OCI-LY1 (cell line): ENCODE measurements at regions not wholly inside any gene's neighbourhood (a gene's known extent, or its start where the extent isn't known, plus 50 kb on each side); places are given as distances from the start of the nearest gene placed in this dataset.

ENCODE experiments used
- EZH2 ChIP-seq: fragments of 200-600 bp; sonication (generic), shearing (Covaris generic); IDR thresholded peaks from 2 replicates; pipeline ENCODE4 v1.8.0; 2017; ENCODE audit warnings: borderline replicate concordance, mixed run types, mild to moderate bottlenecking, antibody characterized with exemption, low read length, moderate library complexity, mixed read lengths
- TF ChIP-seq, protein P1 (sequence below): fragments of 200-600 bp; sonication (generic), shearing (Covaris generic); IDR thresholded peaks from 2 replicates; pipeline ENCODE4 v1.5.1; 2017; ENCODE audit warnings: mild to moderate bottlenecking, antibody characterized with exemption, low read length, moderate library complexity, mixed read lengths

- TF ChIP-seq, protein P1, sequence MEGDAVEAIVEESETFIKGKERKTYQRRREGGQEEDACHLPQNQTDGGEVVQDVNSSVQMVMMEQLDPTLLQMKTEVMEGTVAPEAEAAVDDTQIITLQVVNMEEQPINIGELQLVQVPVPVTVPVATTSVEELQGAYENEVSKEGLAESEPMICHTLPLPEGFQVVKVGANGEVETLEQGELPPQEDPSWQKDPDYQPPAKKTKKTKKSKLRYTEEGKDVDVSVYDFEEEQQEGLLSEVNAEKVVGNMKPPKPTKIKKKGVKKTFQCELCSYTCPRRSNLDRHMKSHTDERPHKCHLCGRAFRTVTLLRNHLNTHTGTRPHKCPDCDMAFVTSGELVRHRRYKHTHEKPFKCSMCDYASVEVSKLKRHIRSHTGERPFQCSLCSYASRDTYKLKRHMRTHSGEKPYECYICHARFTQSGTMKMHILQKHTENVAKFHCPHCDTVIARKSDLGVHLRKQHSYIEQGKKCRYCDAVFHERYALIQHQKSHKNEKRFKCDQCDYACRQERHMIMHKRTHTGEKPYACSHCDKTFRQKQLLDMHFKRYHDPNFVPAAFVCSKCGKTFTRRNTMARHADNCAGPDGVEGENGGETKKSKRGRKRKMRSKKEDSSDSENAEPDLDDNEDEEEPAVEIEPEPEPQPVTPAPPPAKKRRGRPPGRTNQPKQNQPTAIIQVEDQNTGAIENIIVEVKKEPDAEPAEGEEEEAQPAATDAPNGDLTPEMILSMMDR, result no peak
- TF ChIP-seq EZH2, result no peak
Observed at GRCh38 chr5:28286566-28286965, 1248.2 kb upstream of the CDH9 start.
